ENCODE measurements at regions not wholly inside any gene's neighbourhood (a gene's known extent, or its start where the extent isn't known, plus 50 kb on each side); places are given as distances from the start of the nearest gene placed in this dataset.

DNA sequence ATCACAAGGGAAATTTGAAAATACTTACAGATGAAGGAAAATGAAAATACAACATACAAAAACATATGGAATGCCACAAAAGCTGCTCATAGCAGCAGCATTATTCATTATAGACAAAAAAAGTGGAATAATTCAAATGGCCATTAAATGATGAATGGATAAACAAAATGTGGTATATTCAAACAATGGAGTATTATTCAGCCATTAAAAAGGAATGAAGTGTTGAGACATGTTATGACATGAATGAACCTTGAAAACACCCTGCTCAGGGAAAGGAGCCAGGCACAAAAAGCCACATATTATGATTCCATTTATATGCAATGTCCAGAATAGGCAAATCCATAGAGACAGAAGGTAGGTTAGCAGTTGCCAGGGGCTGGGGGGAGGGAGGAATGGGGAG, 62.6 kb upstream of the SFMBT2 start:
- TF ChIP-seq EP300 (IDR thresholded peaks at IDR 0.05; ENCODE audit: borderline replicate concordance in 1 of 2, low read depth in 1 of 2, low read length in 1 of 2) (no peak), CTCF (IDR thresholded peaks at IDR 0.05) (no peak), POLR2AphosphoS5 (IDR thresholded peaks at IDR 0.05; ENCODE audit: low read depth, low read length) (no peak), SIN3A (IDR thresholded peaks at IDR 0.05; ENCODE audit: borderline replicate concordance, low read depth, low read length) (no peak), GATA2 (CRISPR knock-in tag; IDR thresholded peaks at IDR 0.05) (no peak), EZH2phosphoT487 (IDR thresholded peaks at IDR 0.05; ENCODE audit: borderline replicate concordance, low read depth) (no peak)

All from SK-N-SH (cell line).